ENCODE measurements at regions not wholly inside any gene's neighbourhood (a gene's known extent, or its start where the extent isn't known, plus 50 kb on each side); places are given as distances from the start of the nearest gene placed in this dataset.

- no peak for TF ChIP-seq POLR2A (IDR thresholded peaks at IDR 0.05)
- no peak for TF ChIP-seq CTCF (IDR thresholded peaks at IDR 0.05)
Measured at GRCh38 chr20:22366631-22367030, 217.7 kb downstream of the FOXA2 start.

All from sigmoid colon (tissue), 3 donors.